Endothelial cell of umbilical vein (primary cell): ENCODE measurements at regions not wholly inside any gene's neighbourhood (a gene's known extent, or its start where the extent isn't known, plus 50 kb on each side); places are given as distances from the start of the nearest gene placed in this dataset.

Experiments
- BruUV-seq: library from RNA; stranded (reverse); fragments of 400-500 nt; replicated peaks from 2 replicates; lab custom pipeline; 2021; lab: Mats Ljungman, UMichigan
- CTCF ChIA-PET: fragments of 300-600, 350-600 bp; sonication (Branson Sonifier 250); formaldehyde crosslinking; loops from one replicate; lab custom pipeline; 2021; ENCODE audit warnings: antibody characterized with exemption, inconsistent platforms; lab: Charles Lee
- POLR2A ChIA-PET: fragments of 300-600, 350-600 bp; sonication (Branson Sonifier 250); formaldehyde crosslinking; loops from one replicate; lab custom pipeline; 2021; ENCODE audit warnings: antibody characterized with exemption, inconsistent platforms; lab: Charles Lee
- DNase-seq: peaks from one replicate; pipeline ENCODE4 v3.0.0-alpha.2; 2011; ENCODE audit warnings: low read depth, low spot score
- FAIRE-seq: peaks from 2 replicates; lab custom pipeline; 2011; peaks lifted over from hg19 to GRCh38; lab: Jason Lieb, UNC
- H2AFZ ChIP-seq: 2 replicates; pipeline ENCODE4 v1.6.0; 2012; ENCODE audit warnings: low read depth, low read length, control low read depth, inconsistent platforms
- H3K27ac ChIP-seq: 2 replicates; pipeline ENCODE4 v1.5.1; 2011; ENCODE audit warnings: low read depth, mild to moderate bottlenecking, control low read depth, low read length, moderate library complexity; ENCODE audit not compliant: insufficient read depth
- H3K27me3 ChIP-seq, 2 experiments: 2 replicates each; pipeline versions ENCODE4 v1.6.0 to v1.6.1; 2011; ENCODE audit warnings: low read length in 2 of 2, mixed read lengths in 1 of 2; ENCODE audit not compliant: control insufficient read depth in 2 of 2, insufficient read depth in 2 of 2
- H3K36me3 ChIP-seq, 2 experiments: 2 replicates in 1 of 2; 3 replicates in 1 of 2; pipeline ENCODE4 v1.5.1; 2011; ENCODE audit warnings: low read length in 2 of 2, mild to moderate bottlenecking in 1 of 2, moderate library complexity in 1 of 2; ENCODE audit not compliant: control insufficient read depth in 2 of 2, insufficient read depth in 2 of 2; ENCODE audit errors: extremely low read depth in 1 of 2
- H3K4me1 ChIP-seq: 3 replicates; pipeline ENCODE4 v1.5.1; 2011; ENCODE audit warnings: mild to moderate bottlenecking, low read length; ENCODE audit not compliant: control insufficient read depth, insufficient read depth; ENCODE audit errors: extremely low read depth
- H3K4me2 ChIP-seq: 2 replicates; pipeline ENCODE4 v1.6.1; 2011; ENCODE audit warnings: low read length, control low read depth, mixed read lengths; ENCODE audit not compliant: insufficient read depth
- H3K4me3 ChIP-seq, 3 experiments: fragments of 200-600 bp in 1 of 3; sonication (generic), shearing (Covaris generic) in 1 of 3; replicated peaks in 1 of 3; 2 replicates each; pipeline ENCODE4 v1.5.1; 2011 to 2016; ENCODE audit warnings: control low read depth in 3 of 3, low read length in 3 of 3, mild to moderate bottlenecking in 2 of 3, inconsistent platforms in 1 of 3, low read depth in 1 of 3, moderate library complexity in 1 of 3; ENCODE audit not compliant: insufficient read depth in 1 of 3
- H3K79me2 ChIP-seq: 2 replicates; pipeline ENCODE4 v1.6.0; 2012; ENCODE audit warnings: low read length, inconsistent platforms; ENCODE audit not compliant: control insufficient read depth, insufficient read depth
- H3K9ac ChIP-seq: replicated peaks from 2 replicates; pipeline ENCODE3; 2011; ENCODE audit warnings: low read length, control low read depth; ENCODE audit not compliant: insufficient read depth; ENCODE audit errors: extremely low read depth
- H3K9me1 ChIP-seq: replicated peaks from 3 replicates; pipeline ENCODE4 v1.6.0; 2011; ENCODE audit warnings: mild to moderate bottlenecking, low read length; ENCODE audit not compliant: control insufficient read depth, insufficient read depth; ENCODE audit errors: extremely low read depth
- H3K9me3 ChIP-seq: replicated peaks from 2 replicates; pipeline ENCODE4 v1.5.1; 2012; ENCODE audit warnings: low read length, inconsistent platforms; ENCODE audit not compliant: control insufficient read depth, insufficient read depth
- H4K20me1 ChIP-seq: replicated peaks from 2 replicates; pipeline ENCODE3; 2011; ENCODE audit warnings: mild to moderate bottlenecking, low read length; ENCODE audit not compliant: control insufficient read depth, insufficient read depth; ENCODE audit errors: extremely low read depth
- CTCF ChIP-seq, 2 donors: IDR thresholded peaks; 1 replicate in 1 of 2; 2 replicates in 1 of 2; pipeline ENCODE4 v1.5.1; 2011; ENCODE audit warnings: low read length in 2 of 2, mild to moderate bottlenecking in 2 of 2, moderate library complexity in 2 of 2, control low read depth in 1 of 2, inconsistent platforms in 1 of 2, low read depth in 1 of 2; ENCODE audit not compliant: insufficient read depth in 1 of 2; ENCODE audit errors: extremely low read depth in 1 of 2
- EZH2 ChIP-seq: IDR thresholded peaks from 2 replicates; pipeline ENCODE4 v1.6.1; 2012; ENCODE audit warnings: borderline replicate concordance, low read depth, mild to moderate bottlenecking, moderate library complexity, low read length, inconsistent platforms; ENCODE audit not compliant: severe bottlenecking
- FOS ChIP-seq: IDR thresholded peaks from 2 replicates; pipeline ENCODE4 v1.6.1; 2011; ENCODE audit warnings: mild to moderate bottlenecking, low read length, moderate library complexity, borderline replicate concordance; ENCODE audit not compliant: insufficient read depth
- GATA2 ChIP-seq: IDR thresholded peaks from 2 replicates; pipeline ENCODE4 v1.7.0; 2011; ENCODE audit warnings: low read depth, mild to moderate bottlenecking, moderate library complexity, mixed read lengths, low read length; ENCODE audit not compliant: insufficient read length, insufficient read depth
- JUN ChIP-seq: IDR thresholded peaks from 2 replicates; pipeline ENCODE4 v1.6.1; 2011; ENCODE audit warnings: borderline replicate concordance, low read depth; ENCODE audit not compliant: insufficient read length, insufficient read depth
- MAX ChIP-seq: IDR thresholded peaks from 2 replicates; pipeline ENCODE4 v1.6.1; 2011; ENCODE audit not compliant: insufficient read depth, insufficient read length
- MYC ChIP-seq: IDR thresholded peaks from one replicate; pipeline ENCODE4 v1.6.1; 2011; ENCODE audit warnings: mild to moderate bottlenecking, low read depth, low read length
- POLR2A ChIP-seq: IDR thresholded peaks from 2 replicates; pipeline ENCODE4 v1.6.1; 2012; ENCODE audit warnings: low read depth, mild to moderate bottlenecking, control low read depth, low read length
- POLR2AphosphoS5 ChIP-seq: IDR thresholded peaks from 2 replicates; pipeline ENCODE4 v1.6.1; 2012; ENCODE audit warnings: low read depth, mild to moderate bottlenecking, control low read depth, low read length, moderate library complexity; ENCODE audit not compliant: insufficient read depth
- dilution Hi-C: fragments of 300-500 bp; cut with MboI; formaldehyde crosslinking; loops from one replicate; pipeline ENCODE4 v1.15.0; 2019; ENCODE audit warnings: low sequenced_read_pairs; ENCODE audit not compliant: extremely low pct_ligation_motif_present
- intact Hi-C: fragments of 100-400 bp; cut with micrococcal nuclease; formaldehyde crosslinking; loops from one replicate; pipeline ENCODE4 v1.10.0; 2022

GRCh38 chr10:60532696-60533468 lies 143.2 kb upstream of the ANK3 start:
- Histone ChIP-seq H3K9ac (no peak overlapping the region), H3K27ac (no peak overlapping the region), H3K36me3 (no peaks in the 10 kb centered on the region), H3K27me3 (peaks cover 2 to 5% of the 10 kb centered on the region in 2 experiments), H3K4me1 (no peaks in the 10 kb centered on the region), H3K9me3 (no peaks in the 10 kb centered on the region), H3K4me2 (no peak overlapping the region), H3K79me2 (no peaks in the 10 kb centered on the region), H3K9me1 (no peaks in the 10 kb centered on the region), H4K20me1 (no peaks in the 10 kb centered on the region), H2AFZ (no peak overlapping the region), H3K4me3 (no peak overlapping the region)
- no TSS peak for BruUV-seq
- TF ChIP-seq CTCF (IDR thresholded peaks at IDR 0.05; ENCODE audit: extremely low read depth in 1 of 2, insufficient read depth in 1 of 2, low read depth in 1 of 2, low read length in 2 of 2) (no peak), EZH2 (no peak), FOS (no peak), POLR2A (no peak), MYC (no peak), MAX (no peak), POLR2AphosphoS5 (no peak), GATA2 (no peak), JUN (no peak)
- dilution Hi-C loops: no loop called here
- DNase-seq: no peak
- CTCF ChIA-PET: no interaction called here
- POLR2A ChIA-PET: no interaction called here
- FAIRE-seq: no peak
- intact Hi-C loops: no loop called here
